ENCODE measurements at regions not wholly inside any gene's neighbourhood (a gene's known extent, or its start where the extent isn't known, plus 50 kb on each side); places are given as distances from the start of the nearest gene placed in this dataset.

- DNase-seq, result peak; percentile 94
Observed at GRCh38 chr5:135246923-135247795, 151.9 kb downstream of the MACROH2A1 start.

DNA sequence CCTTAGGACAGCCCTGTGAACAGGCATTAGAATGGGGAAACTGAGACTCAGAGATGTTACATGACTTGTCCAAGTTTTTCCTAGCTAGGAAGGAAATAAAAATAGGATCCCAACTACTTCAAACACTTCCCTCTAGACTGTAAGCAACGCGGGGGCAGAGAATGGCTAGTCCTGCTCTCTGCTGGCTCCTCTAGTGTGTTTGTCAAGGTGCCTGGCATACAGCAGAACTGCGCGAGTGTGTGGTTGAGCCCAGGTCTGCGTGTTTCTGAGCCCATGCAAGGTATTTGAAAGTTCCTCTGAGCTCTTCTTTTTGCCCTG is 152.5 kb downstream of the MACROH2A1 start:
- DNase-seq, result no peak

GRCh38 chr5:135245521-135246499 is 153.2 kb downstream of the MACROH2A1 start:
- peak; percentile 82 for DNase-seq

- DNase-seq, result no peak
Observed at GRCh38 chr5:135244620-135245021, 154.4 kb downstream of the MACROH2A1 start.

GRCh38 chr5:135243556-135244285 is 155.3 kb downstream of the MACROH2A1 start:
- DNase-seq, result no peak

DNA sequence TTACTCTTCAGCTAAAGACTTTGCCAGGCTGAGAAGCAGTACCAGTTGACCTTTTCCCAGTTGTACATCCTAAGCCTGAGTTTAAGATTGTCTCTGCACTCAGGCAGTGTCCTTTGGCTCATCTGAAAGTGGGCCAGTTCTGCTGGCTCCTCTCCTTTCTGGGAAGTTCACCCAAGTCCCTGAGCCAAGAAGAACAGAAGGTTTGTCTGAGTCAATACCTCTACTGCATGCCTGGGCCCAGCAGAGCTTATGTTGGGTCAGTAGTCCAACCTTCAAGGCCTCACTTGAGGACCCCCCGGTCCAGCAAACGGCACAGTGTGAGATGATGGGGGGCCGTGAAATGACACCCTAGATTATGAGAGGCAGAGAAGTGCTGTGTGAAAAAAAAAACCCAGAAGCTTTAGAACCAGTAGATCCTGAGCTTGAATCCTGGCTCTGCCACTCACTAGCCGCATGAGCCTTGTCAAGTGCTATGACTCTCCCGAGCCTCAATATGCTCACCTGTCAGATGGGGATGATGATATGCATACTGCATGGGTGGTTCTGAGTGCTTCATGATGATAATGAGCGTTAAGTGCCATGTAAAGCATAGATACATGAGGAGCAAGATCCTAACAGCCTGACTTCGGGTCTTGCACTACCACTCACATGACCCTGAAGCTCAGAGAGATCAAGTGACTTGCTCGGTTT is 156.0 kb downstream of the MACROH2A1 start:
- DNase-seq, result peak; percentile 23

GRCh38 chr5:135242021-135242865 is 156.8 kb downstream of the MACROH2A1 start:
- peak; percentile 95 for DNase-seq

DNA sequence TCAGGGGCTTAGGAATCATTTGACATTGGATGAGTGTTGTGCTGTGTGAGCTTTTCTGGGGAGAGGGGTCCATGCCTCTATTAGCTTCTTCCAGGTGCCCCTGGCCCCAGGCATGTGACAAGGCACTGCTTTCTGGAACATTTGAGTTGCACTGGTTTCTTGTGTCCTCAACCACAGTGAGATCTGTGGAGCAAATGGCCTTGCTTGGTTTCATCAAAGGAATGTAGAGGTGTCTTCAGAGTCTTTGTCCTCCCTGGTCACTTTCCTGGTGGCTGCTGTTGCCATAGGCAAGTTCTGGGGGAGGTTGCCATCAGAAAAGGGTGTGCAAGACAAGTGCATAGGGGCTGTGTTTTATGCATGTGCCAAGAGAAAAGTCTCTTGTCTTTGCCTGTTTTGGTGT is 157.5 kb downstream of the MACROH2A1 start:
- no peak for DNase-seq

DNA sequence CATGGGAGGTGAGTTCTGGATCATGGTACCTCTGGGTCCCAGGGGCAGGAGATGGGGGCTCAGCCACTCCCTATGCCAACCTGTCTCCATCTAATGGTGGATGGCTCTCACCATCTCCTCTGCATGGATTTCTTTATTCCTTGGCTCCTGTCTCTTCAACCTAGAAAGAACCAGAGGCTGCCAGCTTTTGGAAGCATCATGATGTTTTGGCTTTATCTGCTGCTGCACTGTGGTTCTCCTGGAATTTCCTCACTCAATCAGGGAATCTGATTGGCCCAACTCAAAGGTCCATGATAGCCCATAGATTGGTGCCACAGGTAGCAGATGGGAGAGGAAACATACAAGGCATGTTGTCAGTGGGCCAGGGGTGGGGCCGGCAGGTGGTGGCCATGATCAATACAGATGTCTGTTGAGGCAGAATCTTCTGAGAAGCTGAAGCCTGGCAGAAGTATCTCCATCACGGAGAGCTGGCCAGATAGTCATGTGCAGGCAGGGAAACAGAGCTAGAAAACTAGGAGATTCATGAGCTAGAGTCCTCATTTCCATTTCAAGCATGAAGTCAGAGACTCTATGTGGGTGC is 158.2 kb downstream of the MACROH2A1 start:
- no peak for DNase-seq

DNA sequence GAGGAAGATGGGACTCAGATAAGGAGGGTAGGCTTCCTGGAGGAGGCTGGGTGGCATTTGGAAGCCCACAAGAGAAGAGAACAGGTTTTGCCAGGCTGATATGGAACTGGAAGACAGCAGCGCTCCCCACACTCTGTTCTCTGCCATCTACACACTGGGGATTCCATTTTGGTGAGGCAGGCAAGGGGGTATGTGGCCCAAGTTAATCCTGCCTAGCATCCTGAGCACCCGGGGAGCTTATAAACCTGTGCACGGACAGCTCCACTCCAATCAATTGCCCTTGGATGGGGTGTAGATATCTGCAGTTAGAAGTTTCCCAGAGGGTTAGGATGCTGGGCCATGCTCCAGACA is 158.8 kb downstream of the MACROH2A1 start:
- DNase-seq, result no peak

- DNase-seq, result no peak
Observed at GRCh38 chr5:135239453-135240282, 159.4 kb downstream of the MACROH2A1 start.

GRCh38 chr5:135238622-135239452 is 160.2 kb downstream of the MACROH2A1 start:
- DNase-seq, result no peak

DNA sequence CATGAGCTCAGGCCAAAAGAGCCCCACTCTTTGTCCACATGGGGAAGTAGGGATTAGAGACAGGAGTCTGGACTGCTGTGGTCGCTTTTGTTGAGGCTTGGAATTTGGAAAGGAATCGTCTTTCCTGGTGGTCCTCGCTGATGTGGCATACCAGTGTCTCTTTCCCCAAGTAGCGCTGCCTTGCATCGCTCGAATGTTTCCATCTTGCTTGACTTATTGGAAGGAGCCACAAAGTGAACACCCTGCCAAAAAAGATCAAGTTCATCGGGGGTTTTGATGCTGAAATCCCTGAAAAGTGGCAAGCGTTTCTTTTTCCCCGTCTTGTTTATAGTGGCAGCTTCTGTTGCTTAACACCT is 161.3 kb downstream of the MACROH2A1 start:
- no peak for DNase-seq

- no peak for DNase-seq
Observed at GRCh38 chr5:135236908-135237747, 161.9 kb downstream of the MACROH2A1 start.

DNA sequence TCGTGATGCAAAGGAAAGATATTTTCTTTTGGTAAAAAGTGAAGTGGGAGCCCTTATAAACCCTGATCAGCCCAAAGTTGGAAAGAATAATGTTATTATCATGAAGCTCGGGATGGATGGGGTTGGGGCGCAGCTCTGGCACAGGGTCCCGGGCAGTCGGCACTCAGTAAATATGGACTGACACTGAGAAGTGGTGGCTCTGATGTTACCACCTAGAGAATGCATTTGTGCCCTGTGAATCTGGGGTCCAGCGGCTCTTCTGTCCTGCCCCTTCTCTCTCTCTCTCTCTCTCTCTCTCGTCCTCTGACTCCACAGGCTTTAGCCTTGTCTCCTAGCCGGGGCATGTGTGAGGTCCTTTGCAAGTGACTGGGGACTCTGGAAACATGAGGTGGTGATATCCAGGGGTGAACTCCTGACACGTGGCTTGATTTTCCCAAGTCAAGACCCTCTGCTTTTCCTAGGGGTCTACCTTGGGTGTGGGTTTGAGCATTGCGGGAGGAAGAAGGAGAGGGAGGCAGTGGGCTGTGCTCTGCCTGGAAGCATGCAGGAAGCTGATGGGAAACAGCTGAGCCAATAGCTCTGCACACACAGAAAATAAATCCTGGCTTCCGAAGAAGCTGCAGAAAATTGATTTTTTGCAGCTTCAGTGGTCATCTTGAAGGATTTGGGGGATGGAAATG is 162.7 kb downstream of the MACROH2A1 start:
- no peak for DNase-seq

DNA sequence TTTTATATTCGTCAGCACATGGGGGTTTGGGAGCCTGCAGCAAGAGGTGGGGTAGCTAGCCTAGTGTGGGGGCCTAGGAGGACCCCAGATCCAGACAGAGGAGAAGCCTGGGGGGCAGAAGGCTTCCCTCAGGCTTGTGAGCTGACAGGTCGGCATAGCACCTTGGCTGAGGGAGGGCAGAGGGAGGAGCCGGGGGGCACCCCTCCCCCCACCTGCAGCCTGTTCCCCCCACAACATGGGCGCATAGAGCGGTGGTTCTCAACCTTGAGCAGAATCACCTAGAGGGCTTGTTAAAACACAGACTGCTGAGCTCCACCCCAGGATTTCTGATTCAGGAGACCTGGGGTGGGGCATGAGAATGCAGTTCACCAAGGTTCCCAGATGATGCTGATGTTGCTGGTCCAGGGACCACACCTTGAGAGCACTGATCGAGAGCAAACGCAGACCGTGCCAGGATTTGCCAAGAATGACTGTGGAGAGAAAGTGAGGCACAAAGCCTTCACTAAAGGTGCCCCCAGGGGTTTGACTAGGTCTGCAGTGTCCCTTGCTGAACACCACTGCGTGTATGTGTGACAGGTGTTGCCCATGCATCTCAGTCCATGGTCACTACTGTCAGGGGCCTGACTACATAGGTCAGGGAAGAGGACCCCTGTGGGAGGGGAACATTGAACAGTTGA is 163.3 kb downstream of the MACROH2A1 start:
- no peak for DNase-seq

Data from EL (cell line).